Esophagus (tissue), 2 donors: ENCODE measurements at regions not wholly inside any gene's neighbourhood (a gene's known extent, or its start where the extent isn't known, plus 50 kb on each side); places are given as distances from the start of the nearest gene placed in this dataset.

Experiments
- H3K27ac ChIP-seq, 2 donors: one replicate each; pipeline ENCODE4 v1.5.1; 2013; ENCODE audit warnings: low read depth in 2 of 2, mild to moderate bottlenecking in 2 of 2, inconsistent platforms in 1 of 2, low read length in 1 of 2, moderate library complexity in 1 of 2
- H3K27me3 ChIP-seq, 2 donors: one replicate each; pipeline ENCODE4 v1.6.1; 2013; ENCODE audit warnings: low read length in 2 of 2, control low read depth in 1 of 2, mild to moderate bottlenecking in 1 of 2; ENCODE audit not compliant: insufficient read depth in 2 of 2, control insufficient read depth in 1 of 2
- H3K36me3 ChIP-seq, 2 donors: one replicate each; pipeline ENCODE4 v1.6.1; 2013; ENCODE audit warnings: low read length in 1 of 2; ENCODE audit not compliant: control insufficient read depth in 2 of 2, insufficient read depth in 2 of 2
- H3K4me1 ChIP-seq, 2 donors: one replicate each; pipeline ENCODE4 v1.6.1; 2013; ENCODE audit warnings: low read length in 1 of 2; ENCODE audit not compliant: control insufficient read depth in 2 of 2, insufficient read depth in 2 of 2
- H3K4me3 ChIP-seq, 2 donors: one replicate each; pipeline ENCODE4 v1.5.1; 2013; ENCODE audit warnings: low read length in 2 of 2, mild to moderate bottlenecking in 2 of 2, low read depth in 1 of 2, moderate library complexity in 1 of 2
- H3K9me3 ChIP-seq, 2 donors: one replicate each; pipeline ENCODE4 v1.6.1; 2013; ENCODE audit warnings: mild to moderate bottlenecking in 2 of 2, low read depth in 1 of 2, low read length in 1 of 2, moderate library complexity in 1 of 2; ENCODE audit not compliant: control insufficient read depth in 2 of 2, insufficient read depth in 1 of 2
- WGBS, 2 donors: extraction: QIAGEN DNeasy Blood & Tissue Kit; methylation state at CpG; one replicate each; pipeline ENCODE4 v1.1.7; 2013; 5-methylcytosine and 5-hydroxymethylcytosine counted together
- donor health status: healthy with polysubstance abuse.
- donor health status: Bipolar disorder and iron deficiency.

- H3K27me3 ChIP-seq = no peaks in the 10 kb centered on the region
- no peaks in the 10 kb centered on the region for H3K4me1 ChIP-seq
- H3K27ac ChIP-seq = no peak overlapping the region
- no peak overlapping the region for H3K4me3 ChIP-seq
- no peaks in the 10 kb centered on the region for H3K36me3 ChIP-seq
- WGBS, 2 donors = 76 to 89% methylated on average over 10 of the region's 10 CpGs
- H3K9me3 ChIP-seq = no peaks in the 10 kb centered on the region
Measured at GRCh38 chr13:106241974-106242953, 293.2 kb downstream of the EFNB2 start.

- Histone ChIP-seq H3K36me3 (no peaks in the 10 kb centered on the region), H3K4me3 (no peak overlapping the region), H3K27ac (no peak overlapping the region), H3K4me1 (no peaks in the 10 kb centered on the region), H3K27me3 (no peaks in the 10 kb centered on the region), H3K9me3 (no peaks in the 10 kb centered on the region)
- WGBS, 2 donors = 85 to 86% methylated on average over 8 of the region's 8 CpGs
Measured at GRCh38 chr13:106238690-106239089, 296.8 kb downstream of the EFNB2 start.

- Histone ChIP-seq H3K27ac (no peak overlapping the region), H3K36me3 (no peaks in the 10 kb centered on the region), H3K27me3 (no peaks in the 10 kb centered on the region), H3K9me3 (no peaks in the 10 kb centered on the region), H3K4me1 (no peaks in the 10 kb centered on the region), H3K4me3 (no peak overlapping the region)
- 66 to 71% methylated on average over 9 of the region's 9 CpGs for WGBS, 2 donors
Measured at GRCh38 chr13:106234636-106235035, 300.8 kb downstream of the EFNB2 start.

GRCh38 chr13:106233134-106233735 is 302.2 kb downstream of the EFNB2 start:
- Histone ChIP-seq H3K4me3 (no peak overlapping the region), H3K9me3 (no peaks in the 10 kb centered on the region), H3K36me3 (no peaks in the 10 kb centered on the region), H3K4me1 (no peaks in the 10 kb centered on the region), H3K27ac (no peak overlapping the region), H3K27me3 (no peaks in the 10 kb centered on the region)
- WGBS, 2 donors = 74 to 95% methylated on average over 1 of the region's 1 CpG

- H3K27me3 ChIP-seq = no peaks in the 10 kb centered on the region
- no peak overlapping the region for H3K4me3 ChIP-seq
- no peak overlapping the region for H3K27ac ChIP-seq
- H3K36me3 ChIP-seq = no peaks in the 10 kb centered on the region
- WGBS, 2 donors = 30 to 32% methylated on average over 3 of the region's 3 CpGs
- H3K4me1 ChIP-seq = no peaks in the 10 kb centered on the region
- H3K9me3 ChIP-seq = peaks cover 0 to 1% of the 10 kb centered on the region in 2 donors
Measured at GRCh38 chr13:106232681-106233080, 302.8 kb downstream of the EFNB2 start.

GRCh38 chr13:106230450-106230849 is 305.0 kb downstream of the EFNB2 start:
- H3K9me3 ChIP-seq = peaks cover 0 to 2% of the 10 kb centered on the region in 2 donors
- no peak overlapping the region for H3K27ac ChIP-seq
- WGBS, 2 donors = 20 to 73% methylated on average over 1 of the region's 1 CpG
- H3K4me1 ChIP-seq = no peaks in the 10 kb centered on the region
- no peaks in the 10 kb centered on the region for H3K36me3 ChIP-seq
- no peaks in the 10 kb centered on the region for H3K27me3 ChIP-seq
- H3K4me3 ChIP-seq = no peak overlapping the region

GRCh38 chr13:106225126-106225525 is 310.3 kb downstream of the EFNB2 start:
- 74 to 81% methylated on average over 2 of the region's 2 CpGs for WGBS, 2 donors
- Histone ChIP-seq H3K9me3 (peaks cover 0 to 2% of the 10 kb centered on the region in 2 donors), H3K4me1 (no peaks in the 10 kb centered on the region), H3K27me3 (no peaks in the 10 kb centered on the region), H3K4me3 (no peak overlapping the region), H3K27ac (no peak overlapping the region), H3K36me3 (no peaks in the 10 kb centered on the region)

GRCh38 chr13:106220211-106220610 is 315.3 kb downstream of the EFNB2 start:
- H3K4me1 ChIP-seq = no peaks in the 10 kb centered on the region
- WGBS, 2 donors = 86 to 93% methylated on average over 3 of the region's 3 CpGs
- H3K27ac ChIP-seq = no peak overlapping the region
- H3K4me3 ChIP-seq = no peak overlapping the region
- no peaks in the 10 kb centered on the region for H3K27me3 ChIP-seq
- H3K36me3 ChIP-seq = no peaks in the 10 kb centered on the region
- no peaks in the 10 kb centered on the region for H3K9me3 ChIP-seq

GRCh38 chr13:106213028-106213757 is 322.3 kb downstream of the EFNB2 start:
- Histone ChIP-seq H3K4me3 (no peak overlapping the region), H3K27me3 (no peaks in the 10 kb centered on the region), H3K4me1 (no peaks in the 10 kb centered on the region), H3K9me3 (no peaks in the 10 kb centered on the region), H3K27ac (no peak overlapping the region), H3K36me3 (no peaks in the 10 kb centered on the region)
- WGBS, 2 donors = 88 to 89% methylated on average over 17 to 18 of the region's 18 CpGs
